Femur (tissue), 1 donor: ENCODE measurements at regions not wholly inside any gene's neighbourhood (a gene's known extent, or its start where the extent isn't known, plus 50 kb on each side); places are given as distances from the start of the nearest gene placed in this dataset.
"Not testable (repeated sequence)": the region's sequence is repeated elsewhere in the genome, so short reads cannot be mapped to it uniquely, and the experiment has no call there.

ENCODE experiments used
- DNase-seq: peaks from one replicate; pipeline ENCODE4 v3.0.0-alpha.2; 2017

- no peak for DNase-seq
Measured at GRCh38 chr17:13442361-13442760, 159.4 kb downstream of the HS3ST3A1 start.

GRCh38 chr17:13441873-13442272, 159.9 kb downstream of the HS3ST3A1 start:
- no peak for DNase-seq

GRCh38 chr17:13437966-13438779, 163.6 kb downstream of the HS3ST3A1 start:
- DNase-seq: no peak

GRCh38 chr17:13435230-13435629, 166.5 kb downstream of the HS3ST3A1 start:
- no peak for DNase-seq

GRCh38 chr17:13429201-13429600, 172.5 kb downstream of the HS3ST3A1 start:
- DNase-seq: no peak

- DNase-seq: no peak
Measured at GRCh38 chr17:13428611-13429042, 173.1 kb downstream of the HS3ST3A1 start.

GRCh38 chr17:13426991-13427390, 174.7 kb downstream of the HS3ST3A1 start:
- DNase-seq: no peak

- DNase-seq: no peak
Measured at GRCh38 chr17:13425390-13425789, 176.3 kb downstream of the HS3ST3A1 start.

- DNase-seq: no peak
Measured at GRCh38 chr17:13421581-13422130, 180.1 kb downstream of the HS3ST3A1 start.

GRCh38 chr17:13420878-13421277, 180.9 kb downstream of the HS3ST3A1 start:
- DNase-seq: no peak

- DNase-seq: no peak
Measured at GRCh38 chr17:13420418-13420826, 181.3 kb downstream of the HS3ST3A1 start.

- DNase-seq: no peak
Measured at GRCh38 chr17:13419676-13420075, 182.1 kb downstream of the HS3ST3A1 start.

GRCh38 chr17:13418891-13419290, 182.8 kb downstream of the HS3ST3A1 start:
- DNase-seq: no peak

- no peak for DNase-seq
Measured at GRCh38 chr17:13417381-13417950, 184.3 kb downstream of the HS3ST3A1 start.

- DNase-seq: no peak
Measured at GRCh38 chr17:13416748-13417363, 184.9 kb downstream of the HS3ST3A1 start.

- no peak for DNase-seq
Measured at GRCh38 chr17:13415871-13416416, 185.8 kb downstream of the HS3ST3A1 start.

- not testable (repeated sequence) for DNase-seq
Measured at GRCh38 chr17:13415200-13415599, 186.5 kb downstream of the HS3ST3A1 start.

- no peak for DNase-seq
Measured at GRCh38 chr17:13413001-13413400, 188.7 kb downstream of the HS3ST3A1 start.

- DNase-seq: no peak
Measured at GRCh38 chr17:13410874-13411273, 190.9 kb downstream of the HS3ST3A1 start.

GRCh38 chr17:13410214-13410613, 191.5 kb downstream of the HS3ST3A1 start:
- DNase-seq: no peak

GRCh38 chr17:13409455-13409854, 192.3 kb downstream of the HS3ST3A1 start:
- no peak for DNase-seq

GRCh38 chr17:13407381-13407780, 194.3 kb downstream of the HS3ST3A1 start:
- DNase-seq: no peak

- no peak for DNase-seq
Measured at GRCh38 chr17:13405807-13406206, 195.9 kb downstream of the HS3ST3A1 start.
